Mesenchymal stem cell (in vitro differentiated cells and primary cell): ENCODE measurements at regions not wholly inside any gene's neighbourhood (a gene's known extent, or its start where the extent isn't known, plus 50 kb on each side); places are given as distances from the start of the nearest gene placed in this dataset.

ENCODE experiments used
- DNase-seq: peaks from one replicate; pipeline ENCODE4 v3.0.0-alpha.2; 2013
- H2AFZ ChIP-seq: one replicate; pipeline ENCODE4 v1.6.1; 2013; ENCODE audit warnings: low read depth, mild to moderate bottlenecking, control low read depth, inconsistent platforms, low read length, moderate library complexity
- H2AK5ac ChIP-seq: 2 replicates; pipeline ENCODE4 v1.6.1; 2013; ENCODE audit warnings: low read length, moderate library complexity, mild to moderate bottlenecking, inconsistent platforms; ENCODE audit not compliant: severe bottlenecking
- H2BK120ac ChIP-seq: one replicate; pipeline ENCODE4 v1.6.1; 2013; ENCODE audit warnings: low read depth, mild to moderate bottlenecking, inconsistent platforms, low read length, moderate library complexity
- H2BK12ac ChIP-seq, 2 experiments: one replicate each; pipeline ENCODE4 v1.6.1; 2013; ENCODE audit warnings: inconsistent platforms in 2 of 2, low read length in 2 of 2, mild to moderate bottlenecking in 2 of 2, moderate library complexity in 2 of 2, control low read depth in 1 of 2
- H2BK15ac ChIP-seq: one replicate; pipeline ENCODE4 v1.6.1; 2013; ENCODE audit warnings: mild to moderate bottlenecking, low read depth, inconsistent platforms; ENCODE audit not compliant: poor library complexity, severe bottlenecking
- H2BK5ac ChIP-seq: 2 replicates; pipeline ENCODE4 v1.6.1; 2013; ENCODE audit warnings: low read depth, mild to moderate bottlenecking, low read length, control low read depth, inconsistent platforms; ENCODE audit not compliant: poor library complexity, severe bottlenecking
- H3K14ac ChIP-seq, 2 experiments: one replicate each; pipeline ENCODE4 v1.6.1; 2013; ENCODE audit warnings: inconsistent platforms in 2 of 2, low read length in 2 of 2, control low read depth in 1 of 2, mild to moderate bottlenecking in 1 of 2, moderate library complexity in 1 of 2
- H3K18ac ChIP-seq, 2 experiments: one replicate each; pipeline ENCODE4 v1.6.1; 2013; ENCODE audit warnings: inconsistent platforms in 2 of 2, low read length in 2 of 2, control low read depth in 1 of 2, low read depth in 1 of 2, mild to moderate bottlenecking in 1 of 2
- H3K23ac ChIP-seq, 2 experiments: one replicate each; pipeline ENCODE4 v1.6.1; 2013; ENCODE audit warnings: inconsistent platforms in 2 of 2, low read length in 2 of 2, mild to moderate bottlenecking in 2 of 2, moderate library complexity in 2 of 2, control low read depth in 1 of 2
- H3K27ac ChIP-seq: 2 replicates; pipeline ENCODE4 v1.5.1; 2013; ENCODE audit warnings: mild to moderate bottlenecking, moderate library complexity, low read length, control low read depth, inconsistent platforms; ENCODE audit not compliant: poor library complexity, severe bottlenecking
- H3K27me3 ChIP-seq, 2 experiments: 2 replicates each; pipeline versions ENCODE4 v1.6.1 to v1.7.0; 2013; ENCODE audit warnings: low read length in 2 of 2, mild to moderate bottlenecking in 2 of 2, moderate library complexity in 2 of 2, control low read depth in 1 of 2, inconsistent platforms in 1 of 2; ENCODE audit not compliant: control insufficient read depth in 1 of 2, insufficient read depth in 1 of 2
- H3K36me3 ChIP-seq, 2 experiments: 2 replicates each; pipeline versions ENCODE4 v1.6.1 to v1.7.0; 2013; ENCODE audit warnings: low read length in 2 of 2, control low read depth in 1 of 2, inconsistent platforms in 1 of 2, low read depth in 1 of 2, mild to moderate bottlenecking in 1 of 2; ENCODE audit not compliant: insufficient read depth in 2 of 2, control insufficient read depth in 1 of 2
- H3K4ac ChIP-seq, 2 experiments: one replicate each; pipeline ENCODE4 v1.6.1; 2013; ENCODE audit warnings: inconsistent platforms in 2 of 2, low read length in 2 of 2, mild to moderate bottlenecking in 2 of 2, moderate library complexity in 2 of 2, control low read depth in 1 of 2, low read depth in 1 of 2
- H3K4me1 ChIP-seq: 2 replicates; pipeline ENCODE4 v1.6.1; 2013; ENCODE audit warnings: low read depth, low read length, control low read depth; ENCODE audit not compliant: control insufficient read depth, insufficient read depth
- H3K4me2 ChIP-seq: 2 replicates; pipeline ENCODE4 v1.6.1; 2013; ENCODE audit warnings: low read length, mild to moderate bottlenecking, inconsistent platforms; ENCODE audit not compliant: poor library complexity, severe bottlenecking
- H3K4me3 ChIP-seq, 2 experiments: 2 replicates each; pipeline versions ENCODE4 v1.5.1 to v1.7.0; 2013; ENCODE audit warnings: low read length in 2 of 2, mild to moderate bottlenecking in 2 of 2, control low read depth in 1 of 2, low read depth in 1 of 2; ENCODE audit not compliant: insufficient read depth in 1 of 2
- H3K79me1 ChIP-seq: replicated peaks from 2 replicates; pipeline ENCODE4 v1.6.1; 2013; ENCODE audit warnings: mild to moderate bottlenecking, control low read depth, low read length, inconsistent platforms; ENCODE audit not compliant: poor library complexity, severe bottlenecking
- H3K9ac ChIP-seq: 2 replicates; pipeline ENCODE4 v1.7.0; 2013; ENCODE audit warnings: mild to moderate bottlenecking, low read length, moderate library complexity
- H3K9me3 ChIP-seq: 2 replicates; pipeline ENCODE4 v1.7.0; 2013; ENCODE audit warnings: mild to moderate bottlenecking, low read length; ENCODE audit not compliant: control insufficient read depth
- H4K8ac ChIP-seq: one replicate; pipeline ENCODE4 v1.6.1; 2013; ENCODE audit warnings: inconsistent platforms, mild to moderate bottlenecking, low read length, moderate library complexity
- H4K91ac ChIP-seq: one replicate; pipeline ENCODE4 v1.6.1; 2013; ENCODE audit warnings: mild to moderate bottlenecking, low read length, inconsistent platforms
- WGBS: methylation state at CpG from one replicate; pipeline ENCODE4 v1.1.7; 2013; ENCODE audit warnings: mixed read lengths; 5-methylcytosine and 5-hydroxymethylcytosine counted together

- no peak overlapping the region for H3K4ac ChIP-seq
- no peak overlapping the region for H4K8ac ChIP-seq
- H3K18ac ChIP-seq = no peak overlapping the region
- H2BK5ac ChIP-seq = no peak overlapping the region
- no peak overlapping the region for H2BK15ac ChIP-seq
- peaks cover 0 to 3% of the 10 kb centered on the region in 2 experiments for H3K36me3 ChIP-seq
- H2AFZ ChIP-seq = no peak overlapping the region
- no peak overlapping the region for H3K27ac ChIP-seq
- H3K79me1 ChIP-seq = no peaks in the 10 kb centered on the region
- no peak overlapping the region for H3K4me2 ChIP-seq
- no peak overlapping the region for H2AK5ac ChIP-seq
- no peaks in the 10 kb centered on the region for H3K4me1 ChIP-seq
- no peak overlapping the region for H2BK120ac ChIP-seq
- H3K4me3 ChIP-seq = no peak overlapping the region
- H3K9me3 ChIP-seq = no peaks in the 10 kb centered on the region
- H3K9ac ChIP-seq = no peak overlapping the region
- H4K91ac ChIP-seq = no peak overlapping the region
- no peak overlapping the region for H3K14ac ChIP-seq
- 100% methylated on average over 1 of the region's 1 CpG for WGBS
- no peak overlapping the region for H3K23ac ChIP-seq
- H3K27me3 ChIP-seq = no peaks in the 10 kb centered on the region
- DNase-seq = no peak
- no peak overlapping the region for H2BK12ac ChIP-seq
These were observed 493.4 kb upstream of the ALCAM start for GRCh38 chr3:104873331-104873730.

- WGBS = no CpG with 5 or more reads among the region's 2 CpGs
- Histone ChIP-seq H3K36me3 (peaks cover 0 to 3% of the 10 kb centered on the region in 2 experiments), H3K4me2 (no peak overlapping the region), H3K27ac (no peak overlapping the region), H3K9me3 (no peaks in the 10 kb centered on the region), H2AK5ac (no peak overlapping the region), H3K27me3 (no peaks in the 10 kb centered on the region), H3K79me1 (no peaks in the 10 kb centered on the region), H2AFZ (no peak overlapping the region), H2BK15ac (no peak overlapping the region), H2BK5ac (no peak overlapping the region), H3K4me3 (no peak overlapping the region), H4K91ac (no peak overlapping the region), H3K4me1 (no peaks in the 10 kb centered on the region), H4K8ac (no peak overlapping the region), H2BK120ac (no peak overlapping the region), H3K4ac (no peak overlapping the region), H3K23ac (no peak overlapping the region), H3K9ac (no peak overlapping the region), H3K14ac (no peak overlapping the region), H2BK12ac (no peak overlapping the region), H3K18ac (no peak overlapping the region)
- DNase-seq = peak; percentile 50
These were observed 488.3 kb upstream of the ALCAM start for GRCh38 chr3:104878395-104878794.

DNA sequence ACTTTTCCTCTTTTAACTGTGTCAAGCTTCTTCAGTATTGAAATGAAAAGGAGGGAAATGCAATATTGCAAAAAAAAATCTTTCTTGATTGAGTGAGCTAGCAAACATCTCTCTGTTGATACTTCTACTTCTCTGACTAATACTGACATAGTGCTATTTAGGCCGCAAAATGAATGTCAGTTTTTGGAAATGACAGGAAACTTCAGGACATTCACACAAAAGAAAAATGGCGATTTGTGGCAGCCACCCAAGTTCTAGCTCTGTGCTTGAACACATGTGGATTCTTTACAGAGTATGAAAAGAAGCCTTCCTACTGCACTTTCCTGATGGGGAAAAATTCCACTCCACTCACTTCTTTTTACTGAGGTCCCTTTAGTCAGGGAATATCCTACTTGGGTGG is 486.8 kb upstream of the ALCAM start:
- Histone ChIP-seq H3K4me3 (no peak overlapping the region), H2AFZ (peak overlapping the region; percentile 14), H3K4ac (no peak overlapping the region), H3K18ac (no peak overlapping the region), H2BK5ac (no peak overlapping the region), H2BK120ac (no peak overlapping the region), H3K9me3 (no peaks in the 10 kb centered on the region), H3K27me3 (no peaks in the 10 kb centered on the region), H2AK5ac (no peak overlapping the region), H3K14ac (no peak overlapping the region), H3K27ac (no peak overlapping the region), H3K23ac (no peak overlapping the region), H3K4me2 (no peak overlapping the region), H2BK12ac (no peak overlapping the region), H3K36me3 (peaks cover 0 to 3% of the 10 kb centered on the region in 2 experiments), H4K8ac (no peak overlapping the region), H3K4me1 (no peaks in the 10 kb centered on the region), H3K79me1 (no peaks in the 10 kb centered on the region), H2BK15ac (no peak overlapping the region), H3K9ac (no peak overlapping the region), H4K91ac (no peak overlapping the region)
- DNase-seq = no peak
- 100% methylated on average over 2 of the region's 2 CpGs for whole genome bisulfite sequencing

DNA sequence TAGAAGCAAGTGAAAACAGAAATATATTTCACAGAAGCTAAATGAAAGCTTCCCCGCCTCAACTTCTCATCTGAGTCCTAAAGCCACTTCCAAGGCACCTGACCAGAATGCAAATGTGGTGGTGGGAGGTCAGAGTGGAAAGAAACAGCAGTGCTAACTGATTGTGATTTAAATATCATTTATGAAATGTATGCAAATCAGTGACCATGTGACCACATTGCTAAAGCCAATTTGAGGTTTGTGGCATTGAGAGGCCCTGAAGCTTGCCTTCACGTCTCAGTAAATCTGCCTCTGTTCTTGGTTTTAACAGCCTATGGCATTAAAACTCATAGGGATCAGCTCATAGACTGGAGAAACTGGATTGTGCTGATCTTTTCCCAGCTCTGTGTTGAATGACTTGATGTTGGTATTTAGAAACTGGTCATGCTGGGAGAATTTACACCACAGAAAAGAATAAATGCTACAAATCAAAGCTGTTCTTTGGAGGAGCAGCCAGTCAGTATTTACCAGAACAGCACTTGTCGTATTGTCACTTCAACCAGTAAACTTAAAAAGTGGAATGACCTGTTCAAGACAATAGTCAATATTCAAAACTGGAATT is 481.4 kb upstream of the ALCAM start:
- Histone ChIP-seq H3K4me3 (no peak overlapping the region), H3K4ac (no peak overlapping the region), H2BK5ac (no peak overlapping the region), H4K8ac (no peak overlapping the region), H3K27me3 (no peaks in the 10 kb centered on the region), H2AFZ (no peak overlapping the region), H3K27ac (no peak overlapping the region), H3K4me2 (no peak overlapping the region), H3K79me1 (no peaks in the 10 kb centered on the region), H2BK120ac (no peak overlapping the region), H3K14ac (no peak overlapping the region), H3K36me3 (no peaks in the 10 kb centered on the region), H3K9ac (no peak overlapping the region), H2BK12ac (no peak overlapping the region), H3K9me3 (no peaks in the 10 kb centered on the region), H3K4me1 (no peaks in the 10 kb centered on the region), H2BK15ac (no peak overlapping the region), H3K23ac (no peak overlapping the region), H4K91ac (no peak overlapping the region), H3K18ac (no peak overlapping the region), H2AK5ac (no peak overlapping the region)
- peak; percentile 16 for DNase-seq
- WGBS = 98% methylated on average over 3 of the region's 3 CpGs
